GM12864 (cell line): ENCODE measurements at regions not wholly inside any gene's neighbourhood (a gene's known extent, or its start where the extent isn't known, plus 50 kb on each side); places are given as distances from the start of the nearest gene placed in this dataset.

ENCODE experiments used
- DNase-seq: peaks from one replicate; pipeline ENCODE4 v3.0.0-alpha.2; 2011; ENCODE audit warnings: low read depth
- H3K4me3 ChIP-seq: 2 replicates; pipeline ENCODE4 v1.5.1; 2011; ENCODE audit warnings: mild to moderate bottlenecking, low read depth, low read length, control low read depth
- CTCF ChIP-seq: IDR thresholded peaks from 2 replicates; pipeline ENCODE4 v1.5.1; 2011; ENCODE audit warnings: low read depth, mild to moderate bottlenecking, moderate library complexity, low read length, control low read depth, inconsistent platforms; ENCODE audit errors: missing control alignments

GRCh38 chr4:8710946-8711345, 118.4 kb downstream of the CPZ start:
- no peak overlapping the region for H3K4me3 ChIP-seq
- DNase-seq, result no peak
- no peak for TF ChIP-seq CTCF

GRCh38 chr4:8710416-8710815, 117.9 kb downstream of the CPZ start:
- TF ChIP-seq CTCF, result no peak
- DNase-seq, result no peak
- H3K4me3 ChIP-seq, result no peak overlapping the region

DNA sequence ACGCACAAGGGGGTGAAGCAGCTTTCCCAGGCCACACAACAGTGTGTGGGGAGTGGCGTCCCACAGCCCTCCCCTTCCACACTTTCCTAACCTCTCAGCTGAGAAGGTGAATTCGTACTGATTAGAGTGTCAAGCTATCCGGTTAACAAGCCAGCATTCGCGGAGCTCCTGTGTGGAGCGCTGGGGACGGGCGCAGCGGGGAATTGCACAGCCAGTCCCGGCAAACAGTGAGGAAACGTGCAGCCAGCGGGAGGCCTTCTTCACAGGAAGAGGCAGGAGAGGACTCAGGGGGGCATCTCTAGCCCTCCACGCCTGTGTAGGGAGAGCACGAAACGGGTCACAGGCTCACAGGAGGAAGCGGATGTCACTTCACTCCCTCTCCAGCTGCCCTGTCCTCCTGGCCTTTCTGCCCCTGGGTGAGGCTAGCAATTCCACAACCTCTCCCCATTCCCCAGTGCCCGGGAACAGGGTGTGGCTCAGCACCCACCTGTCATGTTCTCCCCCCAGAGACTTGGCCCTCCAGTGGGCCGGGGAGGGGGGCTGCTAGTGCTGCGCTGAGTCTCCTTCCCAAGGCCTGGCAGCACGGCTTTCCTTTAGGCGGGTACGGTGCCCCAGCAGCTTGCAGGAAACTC, 117.3 kb downstream of the CPZ start:
- no peak for DNase-seq
- TF ChIP-seq CTCF, result no peak

DNA sequence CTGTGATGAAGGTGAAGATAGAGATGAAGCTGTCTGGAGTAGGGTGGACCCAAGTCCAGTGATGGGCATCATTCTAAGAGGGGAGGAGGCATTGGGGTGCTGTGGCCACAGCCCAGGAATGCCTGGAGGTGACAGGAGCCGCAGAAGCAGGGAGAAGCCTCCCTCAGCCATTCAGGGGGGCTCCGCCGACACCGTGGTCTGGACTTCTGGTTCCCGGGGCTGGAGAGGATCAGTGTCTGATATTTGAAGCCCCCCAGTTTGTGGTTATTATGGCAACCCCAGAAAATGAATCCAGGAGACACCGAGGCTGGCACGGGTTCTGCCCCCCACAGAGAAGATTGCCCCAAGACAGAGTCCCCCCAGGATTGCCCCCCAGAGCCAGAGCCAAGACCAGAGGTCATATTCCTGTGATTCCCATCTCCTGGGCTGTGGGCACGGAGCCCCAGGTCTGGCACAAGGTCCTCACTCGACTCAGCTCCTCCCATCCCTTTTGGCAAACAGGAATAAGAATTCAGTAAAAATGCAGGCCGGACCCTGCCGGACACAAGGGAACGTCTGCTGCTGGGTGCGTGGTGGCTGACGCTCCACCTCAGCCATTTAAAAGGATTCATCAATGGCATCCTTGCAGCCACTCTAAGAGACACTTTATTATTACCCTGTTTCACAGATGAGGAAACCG, 116.6 kb downstream of the CPZ start:
- no peak for DNase-seq
- no peak overlapping the region for H3K4me3 ChIP-seq
- no peak for TF ChIP-seq CTCF

More for the DNA sequence above, 117.3 kb downstream of the CPZ start:
- no peak overlapping the region for H3K4me3 ChIP-seq

GRCh38 chr4:8708401-8709021, 115.9 kb downstream of the CPZ start:
- TF ChIP-seq CTCF, result no peak
- no peak overlapping the region for H3K4me3 ChIP-seq
- no peak for DNase-seq

DNA sequence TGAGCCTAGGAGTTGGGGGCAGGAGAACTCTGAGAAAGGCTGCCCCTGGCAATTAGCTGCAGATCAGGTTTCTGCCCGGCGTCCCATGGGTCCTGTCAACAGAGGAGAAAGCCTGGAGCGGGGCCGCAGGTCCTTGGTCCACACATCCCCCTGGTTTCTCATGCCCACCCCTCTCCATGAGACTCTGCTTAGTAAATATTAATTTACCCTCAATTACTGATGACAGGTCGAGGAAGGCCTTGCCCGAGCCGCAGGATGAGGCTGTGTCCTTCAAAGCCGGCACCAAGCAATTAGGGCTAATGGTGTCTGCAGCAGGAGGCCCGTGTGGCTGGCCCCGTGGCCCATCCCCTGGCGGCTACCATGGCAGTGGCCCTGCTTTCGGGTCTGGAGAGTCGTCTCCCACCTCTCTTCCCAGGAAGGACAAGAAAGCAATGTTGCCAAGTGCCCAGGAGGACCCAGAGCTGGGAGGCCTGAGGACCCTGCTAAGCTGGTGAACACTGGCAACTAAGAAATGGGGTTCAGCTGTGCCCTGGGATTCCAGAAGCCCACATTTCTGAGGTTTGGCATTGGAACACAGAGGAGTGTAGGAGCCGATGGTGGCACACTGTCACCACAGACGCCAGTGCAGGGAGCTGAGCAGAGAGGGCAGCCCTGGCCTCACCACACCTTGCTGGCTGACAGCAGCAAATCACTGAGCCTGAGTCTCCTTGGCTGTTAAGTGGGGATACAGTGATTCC, 114.6 kb downstream of the CPZ start:
- TF ChIP-seq CTCF, result no peak
- no peak for DNase-seq
- no peak overlapping the region for H3K4me3 ChIP-seq
